Stimulated activated CD8-positive, alpha-beta memory T cell treated with anti-CD3 and anti-CD28 coated beads, Interleukin-12 subunit alpha, Interleukin-12 subunit beta, amount 100 ng/mL, for 24 hours (primary cell): ENCODE measurements at regions not wholly inside any gene's neighbourhood (a gene's known extent, or its start where the extent isn't known, plus 50 kb on each side); places are given as distances from the start of the nearest gene placed in this dataset.

Source experiments
- DNase-seq: peaks from one replicate; pipeline ENCODE4 v3.0.0-alpha.2; 2020; ENCODE audit errors: extremely low read depth

- DNase-seq, result no peak
Measured at GRCh38 chr20:40769677-40770285, 80.7 kb upstream of the MAFB start.

- DNase-seq, result no peak
Measured at GRCh38 chr20:40770564-40771307, 81.7 kb upstream of the MAFB start.

GRCh38 chr20:40771308-40771610 lies 82.2 kb upstream of the MAFB start:
- DNase-seq, result no peak

GRCh38 chr20:40771848-40772511 lies 82.9 kb upstream of the MAFB start:
- no peak for DNase-seq

GRCh38 chr20:40773376-40773775 lies 84.3 kb upstream of the MAFB start:
- DNase-seq, result no peak

- DNase-seq, result no peak
Measured at GRCh38 chr20:40774252-40774651, 85.2 kb upstream of the MAFB start.

- DNase-seq, result no peak
Measured at GRCh38 chr20:40775561-40776146, 86.6 kb upstream of the MAFB start.

- no peak for DNase-seq
Measured at GRCh38 chr20:40776466-40777457, 87.7 kb upstream of the MAFB start.

GRCh38 chr20:40777653-40778052 lies 88.6 kb upstream of the MAFB start:
- DNase-seq, result no peak

GRCh38 chr20:40778894-40779496 lies 90.0 kb upstream of the MAFB start:
- no peak for DNase-seq

GRCh38 chr20:40781327-40782042 lies 92.4 kb upstream of the MAFB start:
- DNase-seq, result no peak

GRCh38 chr20:40782043-40782368 lies 93.0 kb upstream of the MAFB start:
- DNase-seq, result no peak

GRCh38 chr20:40785346-40785745 lies 96.3 kb upstream of the MAFB start:
- no peak for DNase-seq

GRCh38 chr20:40786336-40786735 lies 97.3 kb upstream of the MAFB start:
- DNase-seq, result no peak

GRCh38 chr20:40787941-40788340 lies 98.9 kb upstream of the MAFB start:
- no peak for DNase-seq

- no peak for DNase-seq
Measured at GRCh38 chr20:40797425-40797824, 108.4 kb upstream of the MAFB start.

- no peak for DNase-seq
Measured at GRCh38 chr20:40798066-40798465, 109.0 kb upstream of the MAFB start.

- DNase-seq, result no peak
Measured at GRCh38 chr20:40802886-40803285, 113.8 kb upstream of the MAFB start.

- DNase-seq, result no peak
Measured at GRCh38 chr20:40803381-40803780, 114.3 kb upstream of the MAFB start.

GRCh38 chr20:40805592-40805991 lies 116.6 kb upstream of the MAFB start:
- DNase-seq, result no peak
